A673 (cell line): ENCODE measurements at regions not wholly inside any gene's neighbourhood (a gene's known extent, or its start where the extent isn't known, plus 50 kb on each side); places are given as distances from the start of the nearest gene placed in this dataset.
"Not testable (repeated sequence)": the region's sequence is repeated elsewhere in the genome, so short reads cannot be mapped to it uniquely, and the experiment has no call there.

ENCODE experiments used
- BruUV-seq: library from RNA; stranded (reverse); fragments of 400-500 nt; replicated peaks from 2 replicates; lab custom pipeline; 2021; lab: Mats Ljungman, UMichigan
- CTCF ChIA-PET: fragments of 300-600 bp; sonication (Branson Sonifier 250); formaldehyde crosslinking; loops from one replicate; lab custom pipeline; 2022; ENCODE audit warnings: antibody characterized with exemption; lab: Charles Lee
- POLR2A ChIA-PET: fragments of 300-600 bp; sonication (Branson Sonifier 250); formaldehyde crosslinking; loops from one replicate; lab custom pipeline; 2022; ENCODE audit warnings: antibody characterized with exemption; ENCODE audit not compliant: low non-redundant PET; lab: Charles Lee
- DNase-seq: peaks from one replicate; pipeline ENCODE4 v3.0.0-alpha.2; 2015; ENCODE audit warnings: low spot score
- H3K27ac ChIP-seq: fragments of 200-600 bp; sonication (generic); 2 replicates; pipeline ENCODE4 v1.5.1; 2016; ENCODE audit warnings: mixed run types, low read depth, mild to moderate bottlenecking, mixed read lengths, antibody characterized with exemption, low read length; ENCODE audit not compliant: poor library complexity, severe bottlenecking
- H3K27me3 ChIP-seq: fragments of 200-600 bp; sonication (generic); replicated peaks from 2 replicates; pipeline ENCODE4 v1.6.1; 2017; ENCODE audit warnings: mixed run types, low read depth, mild to moderate bottlenecking, mixed read lengths, antibody characterized with exemption, low read length; ENCODE audit not compliant: insufficient read depth, poor library complexity
- H3K36me3 ChIP-seq: fragments of 200-600 bp; sonication (generic); 2 replicates; pipeline ENCODE4 v1.6.1; 2016; ENCODE audit warnings: mixed run types, mild to moderate bottlenecking, mixed read lengths, antibody characterized with exemption, low read length; ENCODE audit not compliant: insufficient read depth, poor library complexity, severe bottlenecking
- H3K4me1 ChIP-seq: fragments of 200-600 bp; sonication (generic); 2 replicates; pipeline ENCODE4 v1.6.1; 2017; ENCODE audit warnings: mixed run types, mild to moderate bottlenecking, mixed read lengths, antibody characterized with exemption, low read length; ENCODE audit not compliant: insufficient read depth, poor library complexity, severe bottlenecking
- H3K4me3 ChIP-seq: fragments of 200-600 bp; sonication (generic); 2 replicates; pipeline ENCODE4 v1.5.1; 2016; ENCODE audit warnings: low read depth, mixed run types, mild to moderate bottlenecking, mixed read lengths, low read length; ENCODE audit not compliant: poor library complexity, severe bottlenecking
- H3K9me3 ChIP-seq: fragments of 200-600 bp; sonication (generic); 2 replicates; pipeline ENCODE4 v1.6.1; 2016; ENCODE audit warnings: mixed run types, low read depth, mild to moderate bottlenecking, mixed read lengths, antibody characterized with exemption, low read length; ENCODE audit not compliant: poor library complexity, severe bottlenecking
- EZH2 ChIP-seq: fragments of 200-600 bp; sonication (generic); IDR thresholded peaks from 2 replicates; pipeline ENCODE4 v1.6.1; 2017; ENCODE audit warnings: borderline replicate concordance, low read depth, mild to moderate bottlenecking, mixed read lengths, antibody characterized with exemption, low read length; ENCODE audit not compliant: poor library complexity, severe bottlenecking
- intact Hi-C: fragments of 100-400 bp; cut with micrococcal nuclease; formaldehyde crosslinking; loops from one replicate; pipeline ENCODE4 v1.10.0; 2022; ENCODE audit not compliant: unreplicated experiment
- TF ChIP-seq, protein P1 (sequence below): fragments of 300-800, 200-600 bp; sonication (generic); conservative IDR thresholded peaks from 2 replicates; pipeline ENCODE4 v1.5.1; 2017; ENCODE audit warnings: low read depth, mild to moderate bottlenecking, antibody characterized with exemption, low read length, moderate library complexity, mixed read lengths

GRCh38 chr13:73521985-73522524 is 463.2 kb downstream of the KLF5 start:
- no TSS peak for BruUV-seq
- no peak overlapping the region for H3K4me3 ChIP-seq
- ChIA-PET CTCF (no interaction called here), POLR2A (no interaction called here)
- DNase-seq, result no peak
- TF ChIP-seq, protein P1, sequence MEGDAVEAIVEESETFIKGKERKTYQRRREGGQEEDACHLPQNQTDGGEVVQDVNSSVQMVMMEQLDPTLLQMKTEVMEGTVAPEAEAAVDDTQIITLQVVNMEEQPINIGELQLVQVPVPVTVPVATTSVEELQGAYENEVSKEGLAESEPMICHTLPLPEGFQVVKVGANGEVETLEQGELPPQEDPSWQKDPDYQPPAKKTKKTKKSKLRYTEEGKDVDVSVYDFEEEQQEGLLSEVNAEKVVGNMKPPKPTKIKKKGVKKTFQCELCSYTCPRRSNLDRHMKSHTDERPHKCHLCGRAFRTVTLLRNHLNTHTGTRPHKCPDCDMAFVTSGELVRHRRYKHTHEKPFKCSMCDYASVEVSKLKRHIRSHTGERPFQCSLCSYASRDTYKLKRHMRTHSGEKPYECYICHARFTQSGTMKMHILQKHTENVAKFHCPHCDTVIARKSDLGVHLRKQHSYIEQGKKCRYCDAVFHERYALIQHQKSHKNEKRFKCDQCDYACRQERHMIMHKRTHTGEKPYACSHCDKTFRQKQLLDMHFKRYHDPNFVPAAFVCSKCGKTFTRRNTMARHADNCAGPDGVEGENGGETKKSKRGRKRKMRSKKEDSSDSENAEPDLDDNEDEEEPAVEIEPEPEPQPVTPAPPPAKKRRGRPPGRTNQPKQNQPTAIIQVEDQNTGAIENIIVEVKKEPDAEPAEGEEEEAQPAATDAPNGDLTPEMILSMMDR, result no peak
- no peak for TF ChIP-seq EZH2
- H3K27ac ChIP-seq, result no peak overlapping the region
- no peaks in the 10 kb centered on the region for H3K36me3 ChIP-seq
- H3K9me3 ChIP-seq, result no peaks in the 10 kb centered on the region
- intact Hi-C loops, result no loop called here
- H3K4me1 ChIP-seq, result no peaks in the 10 kb centered on the region
- H3K27me3 ChIP-seq, result no peaks in the 10 kb centered on the region

- Histone ChIP-seq H3K4me1 (no peaks in the 10 kb centered on the region), H3K9me3 (no peaks in the 10 kb centered on the region), H3K27me3 (no peaks in the 10 kb centered on the region), H3K4me3 (no peak overlapping the region), H3K27ac (no peak overlapping the region), H3K36me3 (no peaks in the 10 kb centered on the region)
- CTCF ChIA-PET, result no interaction called here
- TF ChIP-seq, protein P1, result no peak
- DNase-seq, result no peak
- POLR2A ChIA-PET, result no interaction called here
- no TSS peak for BruUV-seq
- intact Hi-C loops, result no loop called here
These were observed 462.5 kb downstream of the KLF5 start for GRCh38 chr13:73521290-73521624.

- H3K9me3 ChIP-seq, result no peaks in the 10 kb centered on the region
- H3K27me3 ChIP-seq, result no peaks in the 10 kb centered on the region
- H3K36me3 ChIP-seq, result no peaks in the 10 kb centered on the region
- H3K4me1 ChIP-seq, result no peaks in the 10 kb centered on the region
- POLR2A ChIA-PET, result no interaction called here
- CTCF ChIA-PET, result no interaction called here
- no peak overlapping the region for H3K27ac ChIP-seq
- no peak for TF ChIP-seq EZH2
- TF ChIP-seq, protein P1, result no peak
- BruUV-seq, result no TSS peak
- H3K4me3 ChIP-seq, result no peak overlapping the region
- DNase-seq, result no peak
- intact Hi-C loops, result no loop called here
These were observed 461.9 kb downstream of the KLF5 start for GRCh38 chr13:73520566-73521289.

GRCh38 chr13:73520135-73520534 is 461.3 kb downstream of the KLF5 start:
- H3K36me3 ChIP-seq, H3K4me1 ChIP-seq, POLR2A ChIA-PET, CTCF ChIA-PET, DNase-seq, H3K4me3 ChIP-seq, H3K9me3 ChIP-seq, H3K27me3 ChIP-seq, H3K27ac ChIP-seq, intact Hi-C loops, BruUV-seq: not testable (repeated sequence)
